NCI-H146 (cell line): ENCODE measurements at regions not wholly inside any gene's neighbourhood (a gene's known extent, or its start where the extent isn't known, plus 50 kb on each side); places are given as distances from the start of the nearest gene placed in this dataset.

Experiments
- DNase-seq: peaks from one replicate; lab custom pipeline; 2025; lab: John Stamatoyannopoulos, UW

- no peak for DNase-seq
These were observed 274.2 kb downstream of the FAM76B start for GRCh38 chr11:95515371-95515770.

GRCh38 chr11:95514416-95515110 lies 275.0 kb downstream of the FAM76B start:
- no peak for DNase-seq

GRCh38 chr11:95512682-95513081 lies 276.9 kb downstream of the FAM76B start:
- DNase-seq: no peak

- DNase-seq: no peak
These were observed 277.4 kb downstream of the FAM76B start for GRCh38 chr11:95512177-95512576.

GRCh38 chr11:95508219-95508890 lies 277.4 kb upstream of the SESN3 start:
- no peak for DNase-seq

GRCh38 chr11:95507794-95508193 lies 276.8 kb upstream of the SESN3 start:
- no peak for DNase-seq

GRCh38 chr11:95506777-95507176 lies 275.8 kb upstream of the SESN3 start:
- DNase-seq: no peak

- DNase-seq: no peak
These were observed 275.0 kb upstream of the SESN3 start for GRCh38 chr11:95505927-95506426.

- DNase-seq: no peak
These were observed 272.0 kb upstream of the SESN3 start for GRCh38 chr11:95503047-95503446.

- DNase-seq: no peak
These were observed 271.5 kb upstream of the SESN3 start for GRCh38 chr11:95502522-95502921.

- DNase-seq: no peak
These were observed 270.8 kb upstream of the SESN3 start for GRCh38 chr11:95501761-95502266.

- DNase-seq: no peak
These were observed 269.5 kb upstream of the SESN3 start for GRCh38 chr11:95500466-95500865.

GRCh38 chr11:95499516-95500135 lies 268.6 kb upstream of the SESN3 start:
- DNase-seq: no peak

- no peak for DNase-seq
These were observed 267.9 kb upstream of the SESN3 start for GRCh38 chr11:95498722-95499425.

- no peak for DNase-seq
These were observed 265.9 kb upstream of the SESN3 start for GRCh38 chr11:95496901-95497300.

GRCh38 chr11:95495706-95496105 lies 264.7 kb upstream of the SESN3 start:
- DNase-seq: no peak

GRCh38 chr11:95494856-95495255 lies 263.9 kb upstream of the SESN3 start:
- no peak for DNase-seq

- DNase-seq: no peak
These were observed 263.2 kb upstream of the SESN3 start for GRCh38 chr11:95494167-95494566.

GRCh38 chr11:95490625-95491024 lies 259.6 kb upstream of the SESN3 start:
- DNase-seq: no peak

GRCh38 chr11:95487938-95488337 lies 256.9 kb upstream of the SESN3 start:
- no peak for DNase-seq

- no peak for DNase-seq
These were observed 256.4 kb upstream of the SESN3 start for GRCh38 chr11:95487391-95487790.

GRCh38 chr11:95486979-95487378 lies 256.0 kb upstream of the SESN3 start:
- no peak for DNase-seq
